HG02642 (cell line): ENCODE measurements at regions not wholly inside any gene's neighbourhood (a gene's known extent, or its start where the extent isn't known, plus 50 kb on each side); places are given as distances from the start of the nearest gene placed in this dataset.

Experiments
- ATAC-seq: cut with Tn5 transposase; IDR thresholded peaks from one replicate; pipeline ENCODE4 v1.9.1; 2021; ENCODE audit warnings: mild to moderate bottlenecking; ENCODE audit not compliant: unreplicated experiment, poor library complexity

- ATAC-seq = peak; percentile 17
These were observed 52.0 kb upstream of the ULK4 start for GRCh38 chr3:42013691-42014457.

- ATAC-seq = peak; percentile 72
These were observed 51.2 kb upstream of the ULK4 start for GRCh38 chr3:42012935-42013690.

- ATAC-seq = peak; percentile 20
These were observed 50.6 kb upstream of the ULK4 start for GRCh38 chr3:42012383-42012934.
